Stomach smooth muscle (tissue), 2 donors: ENCODE measurements at regions not wholly inside any gene's neighbourhood (a gene's known extent, or its start where the extent isn't known, plus 50 kb on each side); places are given as distances from the start of the nearest gene placed in this dataset.

Source experiments
- H3K27ac ChIP-seq: one replicate; pipeline ENCODE4 v1.7.0; 2013; ENCODE audit warnings: mild to moderate bottlenecking, low read length, inconsistent platforms
- H3K27me3 ChIP-seq, 2 donors: one replicate each; pipeline ENCODE4 v1.7.0; 2013; ENCODE audit warnings: low read length in 2 of 2; ENCODE audit not compliant: insufficient read depth in 2 of 2, control insufficient read depth in 1 of 2
- H3K36me3 ChIP-seq, 2 donors: one replicate each; pipeline ENCODE4 v1.7.0; 2013; ENCODE audit warnings: low read length in 2 of 2; ENCODE audit not compliant: control insufficient read depth in 2 of 2, insufficient read depth in 2 of 2
- H3K4me1 ChIP-seq: one replicate; pipeline ENCODE4 v1.7.0; 2013; ENCODE audit warnings: low read length; ENCODE audit not compliant: control insufficient read depth, insufficient read depth
- H3K4me3 ChIP-seq, 2 donors: one replicate each; pipeline ENCODE4 v1.7.0; 2013; ENCODE audit warnings: low read length in 2 of 2
- H3K9ac ChIP-seq, 2 donors: one replicate each; pipeline ENCODE4 v1.7.0; 2013; ENCODE audit warnings: low read length in 2 of 2, mild to moderate bottlenecking in 1 of 2
- H3K9me3 ChIP-seq, 2 donors: one replicate each; pipeline ENCODE4 v1.7.0; 2013; ENCODE audit warnings: low read length in 2 of 2; ENCODE audit not compliant: control insufficient read depth in 2 of 2
- donor health status: healthy.
- donor health status: Pancreatic carcinoma.

DNA sequence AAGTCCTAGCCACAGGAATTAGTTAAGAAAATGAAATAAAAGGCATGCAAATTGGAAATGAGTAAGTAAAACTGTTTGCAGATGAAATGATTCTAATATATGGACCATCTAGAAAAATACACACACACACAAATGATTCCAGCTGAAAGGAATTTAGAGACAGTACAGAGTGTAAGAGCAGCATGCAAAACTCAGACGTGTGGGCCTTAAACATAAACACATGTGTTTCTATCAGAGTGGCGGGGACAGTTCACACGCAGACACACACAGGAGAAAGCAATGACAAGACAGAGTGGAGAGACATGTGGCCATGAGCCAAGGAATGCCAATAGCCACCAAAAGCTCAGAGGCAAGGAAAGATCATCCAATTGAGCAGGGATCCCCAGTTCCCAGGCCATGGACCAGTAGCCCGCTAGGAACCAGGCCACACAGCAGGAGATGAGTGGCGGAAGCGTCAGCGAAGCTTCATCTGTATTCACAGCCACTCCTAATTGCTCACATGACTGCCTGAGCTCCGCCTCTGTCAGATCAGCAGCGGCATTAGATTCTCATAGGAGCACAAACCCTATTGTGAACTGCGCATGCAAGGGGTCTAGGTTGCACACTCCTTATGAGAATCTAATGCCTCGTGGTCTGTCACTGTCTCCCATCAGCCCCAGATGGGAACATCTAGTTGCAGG lies 155.4 kb downstream of the ARL4C start:
- Histone ChIP-seq H3K36me3 (no peaks in the 10 kb centered on the region), H3K9me3 (no peaks in the 10 kb centered on the region), H3K9ac (no peak overlapping the region), H3K27me3 (no peaks in the 10 kb centered on the region), H3K4me1 (no peaks in the 10 kb centered on the region), H3K27ac (no peak overlapping the region), H3K4me3 (no peak overlapping the region)

DNA sequence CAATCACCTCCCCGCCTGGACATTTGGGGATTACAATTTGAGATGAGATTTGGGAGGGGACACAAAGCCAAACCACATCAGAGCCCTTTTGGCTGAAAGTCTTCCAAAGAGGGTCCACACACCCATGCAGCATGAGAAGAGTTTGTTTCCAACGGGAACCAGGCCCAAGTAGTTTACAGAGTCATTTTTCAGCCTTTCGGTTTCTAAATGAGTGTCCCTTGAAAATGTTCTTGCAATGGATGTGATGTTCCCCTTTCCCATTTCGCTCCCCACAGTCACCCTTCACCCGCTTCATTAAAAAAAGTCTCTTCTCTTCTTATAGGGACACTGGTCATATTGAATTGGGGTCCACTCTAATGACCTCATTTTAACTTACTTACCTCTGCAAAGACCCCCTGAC lies 157.4 kb downstream of the ARL4C start:
- Histone ChIP-seq H3K9ac (no peak overlapping the region), H3K9me3 (no peaks in the 10 kb centered on the region), H3K4me1 (peaks cover 5% of the 10 kb centered on the region), H3K4me3 (no peak overlapping the region), H3K36me3 (no peaks in the 10 kb centered on the region), H3K27ac (no peak overlapping the region), H3K27me3 (no peaks in the 10 kb centered on the region)

DNA sequence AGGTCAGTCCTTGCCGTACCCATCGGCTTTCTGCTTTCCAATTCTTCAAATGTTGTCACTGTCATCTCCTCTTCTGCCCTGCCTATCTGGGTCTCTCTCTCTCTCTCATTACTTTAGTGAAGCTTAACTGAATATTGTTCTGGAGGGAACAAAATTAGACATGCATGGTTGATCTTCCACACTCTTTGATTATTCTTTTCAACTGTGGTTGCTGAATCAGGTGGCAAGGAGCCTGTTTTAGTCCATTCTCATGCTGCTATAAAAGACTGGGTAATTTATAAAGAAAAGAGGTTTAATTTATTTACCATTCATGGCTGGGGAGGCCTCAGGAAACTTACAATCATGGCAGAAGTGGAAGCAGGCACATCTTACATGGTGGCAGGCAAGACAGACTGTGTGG lies 157.9 kb downstream of the ARL4C start:
- Histone ChIP-seq H3K36me3 (no peaks in the 10 kb centered on the region), H3K27ac (no peak overlapping the region)

DNA sequence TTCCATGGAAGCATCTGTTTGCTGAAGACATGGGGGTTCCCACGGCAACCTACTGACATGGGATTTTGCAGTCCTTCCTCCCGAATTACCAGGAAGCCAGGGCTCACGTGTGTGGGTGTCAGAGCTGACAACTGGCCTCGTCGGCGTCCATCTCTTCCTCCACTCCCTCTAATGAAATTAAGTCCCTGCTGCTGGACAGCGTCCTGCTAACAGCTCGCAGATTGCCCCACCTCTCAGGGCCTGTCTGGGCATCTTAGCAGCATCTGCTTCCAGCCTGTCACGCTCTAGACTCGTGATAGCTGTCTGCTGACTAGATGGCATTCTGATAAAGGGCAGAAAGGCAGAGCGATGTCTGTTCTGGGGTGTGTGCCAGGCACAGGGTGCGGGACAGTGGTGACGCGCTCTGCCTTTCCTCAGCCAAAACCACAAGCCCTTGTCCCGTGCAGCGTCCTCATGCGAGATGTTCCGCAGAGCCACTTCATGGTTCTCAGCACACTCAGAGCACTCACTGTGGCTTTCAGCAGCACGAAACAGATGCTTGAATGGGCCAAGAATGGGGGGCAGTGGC lies 161.1 kb downstream of the ARL4C start:
- Histone ChIP-seq H3K36me3 (no peaks in the 10 kb centered on the region), H3K9ac (peak overlapping the region in 1 of 2 donors; percentile 47), H3K27me3 (no peaks in the 10 kb centered on the region), H3K4me3 (peak overlapping the region in 1 of 2 donors; percentile 40), H3K4me1 (peaks cover 5% of the 10 kb centered on the region), H3K27ac (no peak overlapping the region), H3K9me3 (no peaks in the 10 kb centered on the region)

More for the DNA sequence above, 157.9 kb downstream of the ARL4C start:
- Histone ChIP-seq H3K9me3 (no peaks in the 10 kb centered on the region), H3K27me3 (no peaks in the 10 kb centered on the region), H3K9ac (no peak overlapping the region), H3K4me3 (no peak overlapping the region), H3K4me1 (peaks cover 5% of the 10 kb centered on the region)

DNA sequence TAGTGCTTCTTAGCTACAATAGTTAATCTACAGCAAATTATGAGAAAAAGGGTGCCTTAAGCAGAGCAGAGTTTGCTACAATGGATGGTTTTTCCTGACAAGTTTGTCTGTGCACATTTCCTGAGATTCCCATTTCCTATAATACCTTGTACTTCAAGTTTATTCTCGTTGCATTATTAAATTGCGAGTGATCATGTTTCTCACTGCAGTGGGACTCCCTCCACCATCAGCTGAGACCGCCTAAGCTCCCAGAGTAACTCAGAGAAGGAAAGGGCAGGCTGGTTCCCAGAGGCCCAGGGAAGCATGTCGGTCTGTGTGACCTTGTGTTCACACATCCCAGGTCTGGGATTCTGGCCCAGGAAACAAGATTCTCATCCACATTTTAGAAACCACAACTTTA lies 162.1 kb downstream of the ARL4C start:
- Histone ChIP-seq H3K27ac (no peak overlapping the region), H3K9ac (no peak overlapping the region), H3K36me3 (no peaks in the 10 kb centered on the region), H3K9me3 (no peaks in the 10 kb centered on the region), H3K4me1 (peaks cover 5% of the 10 kb centered on the region), H3K27me3 (no peaks in the 10 kb centered on the region), H3K4me3 (no peak overlapping the region)

DNA sequence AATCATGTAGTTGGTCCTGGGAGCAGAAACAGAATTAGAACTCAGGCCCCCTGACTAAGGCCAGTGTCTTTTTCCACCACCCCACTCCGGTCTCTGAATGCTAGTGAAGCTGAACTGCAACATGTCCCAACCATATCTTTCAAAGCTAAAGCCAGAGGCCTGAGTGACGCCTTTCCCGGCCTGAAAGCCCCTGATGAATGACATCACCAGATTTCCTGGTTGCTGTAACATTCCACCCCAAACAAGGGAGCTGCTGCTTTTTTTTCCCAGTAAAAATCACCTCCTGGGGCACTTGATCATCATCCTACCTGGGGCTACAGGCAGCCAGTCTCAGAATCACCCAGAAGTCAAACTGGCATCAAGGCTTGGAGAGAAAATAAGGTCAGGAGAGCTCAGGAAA lies 162.7 kb downstream of the ARL4C start:
- no peaks in the 10 kb centered on the region for H3K27me3 ChIP-seq

DNA sequence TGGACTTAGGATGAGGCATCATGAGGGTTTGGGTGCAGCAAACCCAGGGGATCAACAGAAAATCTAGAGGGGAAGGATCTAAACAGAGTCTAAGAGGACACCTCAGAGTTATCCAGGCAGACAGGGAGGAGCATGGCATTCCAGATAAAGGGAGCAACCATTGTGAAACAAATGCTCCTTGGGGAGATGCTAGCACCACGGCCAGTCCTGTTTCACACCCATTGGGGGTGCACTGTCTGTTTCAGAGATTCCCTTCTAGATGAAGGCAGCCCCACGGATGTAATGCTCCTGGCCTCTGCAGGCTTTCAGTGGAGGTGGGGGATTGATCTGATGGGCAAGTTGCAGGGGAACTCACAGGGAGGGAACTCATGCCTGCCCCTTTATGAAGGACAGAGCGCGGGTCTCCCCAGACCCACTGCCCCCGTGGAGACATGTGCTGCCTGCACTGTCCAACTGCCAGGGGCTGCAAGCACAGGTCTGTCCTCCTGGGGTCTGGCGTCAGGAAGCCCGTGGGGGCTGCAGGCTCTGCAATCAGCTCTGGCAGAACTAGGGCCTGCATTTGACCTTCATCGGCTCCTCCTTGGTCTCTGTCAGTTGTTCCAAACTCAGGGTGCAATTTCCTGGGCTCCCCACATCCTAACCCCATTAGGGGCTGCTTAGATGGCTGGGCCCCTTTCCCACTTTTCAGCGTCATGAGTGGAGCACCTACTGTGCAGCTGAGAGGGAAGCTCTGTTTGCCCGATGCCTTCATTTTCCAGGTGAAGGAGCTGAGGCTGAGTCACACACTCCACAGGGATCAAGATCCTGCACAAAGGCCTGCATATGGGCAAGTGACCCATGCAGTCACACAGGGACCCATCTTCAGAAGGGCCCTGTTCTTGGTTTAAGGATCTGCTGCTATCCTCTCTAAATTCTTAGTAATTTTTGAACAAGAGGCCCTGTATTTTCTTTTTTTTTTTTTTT lies 163.4 kb downstream of the ARL4C start:
- Histone ChIP-seq H3K27ac (no peak overlapping the region), H3K9ac (no peak overlapping the region), H3K27me3 (no peaks in the 10 kb centered on the region), H3K36me3 (no peaks in the 10 kb centered on the region), H3K4me1 (peaks cover 5% of the 10 kb centered on the region), H3K9me3 (no peaks in the 10 kb centered on the region), H3K4me3 (no peak overlapping the region)

More for the DNA sequence above, 162.7 kb downstream of the ARL4C start:
- peaks cover 5% of the 10 kb centered on the region for H3K4me1 ChIP-seq
- no peak overlapping the region for H3K4me3 ChIP-seq
- H3K9ac ChIP-seq, result no peak overlapping the region
- H3K27ac ChIP-seq, result no peak overlapping the region
- no peaks in the 10 kb centered on the region for H3K9me3 ChIP-seq
- H3K36me3 ChIP-seq, result no peaks in the 10 kb centered on the region

DNA sequence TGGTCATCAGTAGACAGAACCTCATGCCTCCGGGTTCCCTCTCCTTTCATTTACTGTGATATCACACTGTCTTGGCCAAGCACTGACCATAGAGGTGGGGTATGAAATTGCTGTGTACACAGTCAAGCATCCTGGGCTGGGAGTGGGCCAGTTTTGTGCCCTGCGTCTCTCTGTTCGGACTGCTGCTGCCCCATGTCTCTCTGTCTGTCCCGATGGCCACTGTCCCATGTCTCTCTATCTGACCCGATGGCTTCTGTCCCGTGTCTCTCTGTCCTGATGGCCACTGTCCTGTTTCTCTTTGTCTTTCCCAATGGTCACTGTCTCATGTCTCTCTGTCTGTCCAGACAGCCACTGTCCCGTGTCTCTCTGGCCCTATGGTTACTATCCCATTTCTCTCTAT lies 164.9 kb downstream of the ARL4C start:
- no peaks in the 10 kb centered on the region for H3K27me3 ChIP-seq
- no peak overlapping the region for H3K9ac ChIP-seq
- H3K4me3 ChIP-seq, result no peak overlapping the region
- H3K4me1 ChIP-seq, result peaks cover 5% of the 10 kb centered on the region
- H3K27ac ChIP-seq, result no peak overlapping the region
- no peaks in the 10 kb centered on the region for H3K9me3 ChIP-seq
- H3K36me3 ChIP-seq, result no peaks in the 10 kb centered on the region

DNA sequence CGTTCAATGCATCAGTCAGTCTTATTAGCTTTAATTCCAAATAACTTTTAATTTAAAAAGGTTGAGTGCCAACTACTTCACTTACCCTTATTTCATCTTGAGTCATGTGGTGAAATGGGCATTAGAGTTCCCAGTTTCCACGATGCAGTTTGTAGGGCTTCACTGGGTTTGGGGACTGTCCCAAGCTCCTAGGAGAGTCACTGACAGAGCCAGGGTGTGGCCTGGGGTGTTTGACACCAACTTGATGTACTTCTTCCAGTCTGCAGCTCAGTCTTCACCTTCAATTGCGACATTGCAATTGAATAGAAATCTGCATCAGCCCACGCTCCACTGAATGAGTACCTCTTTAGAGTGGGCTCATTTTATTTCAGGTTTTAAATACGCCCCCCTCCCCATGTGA lies 165.3 kb downstream of the ARL4C start:
- no peaks in the 10 kb centered on the region for H3K9me3 ChIP-seq
- no peaks in the 10 kb centered on the region for H3K36me3 ChIP-seq
- no peak overlapping the region for H3K27ac ChIP-seq
- H3K4me1 ChIP-seq, result peaks cover 5% of the 10 kb centered on the region
- no peak overlapping the region for H3K4me3 ChIP-seq
- H3K9ac ChIP-seq, result no peak overlapping the region
- no peaks in the 10 kb centered on the region for H3K27me3 ChIP-seq

DNA sequence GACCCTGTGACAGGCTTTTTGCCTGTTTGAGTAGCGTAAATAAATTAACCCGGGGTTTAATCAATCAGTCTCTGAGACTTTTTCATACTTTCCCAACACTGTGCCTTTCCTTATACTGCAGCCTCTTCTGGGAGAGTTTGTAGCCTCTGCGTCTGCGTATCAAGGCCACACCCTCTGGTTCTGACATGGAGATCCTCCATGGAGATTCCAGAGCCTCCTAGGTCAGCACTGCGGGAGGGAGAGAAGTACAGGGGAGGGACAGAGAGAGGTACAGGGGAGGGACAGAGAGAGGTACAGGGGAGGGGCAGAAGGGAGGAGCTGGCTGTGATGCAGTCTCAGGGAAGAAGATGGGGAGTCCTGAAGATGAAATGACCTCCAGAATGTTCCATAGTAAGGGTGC lies 166.0 kb downstream of the ARL4C start:
- no peak overlapping the region for H3K27ac ChIP-seq
- peaks cover 2% of the 10 kb centered on the region for H3K4me1 ChIP-seq

More for the DNA sequence above, 166.0 kb downstream of the ARL4C start:
- H3K4me3 ChIP-seq, result no peak overlapping the region
- H3K9me3 ChIP-seq, result no peaks in the 10 kb centered on the region
- H3K9ac ChIP-seq, result no peak overlapping the region
- no peaks in the 10 kb centered on the region for H3K36me3 ChIP-seq
- no peaks in the 10 kb centered on the region for H3K27me3 ChIP-seq
